Activated T-helper 17 cell treated with anti-CD3 and anti-CD28 coated beads, Interleukin-2, amount 50 U/mL, for 72 hours (primary cell): ENCODE measurements at regions not wholly inside any gene's neighbourhood (a gene's known extent, or its start where the extent isn't known, plus 50 kb on each side); places are given as distances from the start of the nearest gene placed in this dataset.

Experiments
- ATAC-seq: fragments of 150-1000 bp; cut with Tn5 transposase; replicated peaks from 2 replicates; pipeline ENCODE4 v1.10.0; 2021; ENCODE audit warnings: mild to moderate bottlenecking, moderate library complexity
- H3K27ac Mint-ChIP-seq: one replicate; pipeline ENCODE4 v1.8.0; 2022; ENCODE audit warnings: mixed read lengths
- H3K27me3 Mint-ChIP-seq: one replicate; pipeline ENCODE4 v1.8.0; 2022; ENCODE audit warnings: mixed read lengths
- H3K36me3 Mint-ChIP-seq: one replicate; pipeline ENCODE4 v1.8.0; 2022; ENCODE audit warnings: low read depth, mild to moderate bottlenecking, mixed read lengths
- H3K4me1 Mint-ChIP-seq: one replicate; pipeline ENCODE4 v1.8.0; 2022; ENCODE audit warnings: mixed read lengths
- H3K4me3 Mint-ChIP-seq: one replicate; pipeline ENCODE4 v1.8.0; 2022; ENCODE audit warnings: mild to moderate bottlenecking, mixed read lengths
- H3K9me3 Mint-ChIP-seq: one replicate; pipeline ENCODE4 v1.8.0; 2022; ENCODE audit warnings: mixed read lengths

DNA sequence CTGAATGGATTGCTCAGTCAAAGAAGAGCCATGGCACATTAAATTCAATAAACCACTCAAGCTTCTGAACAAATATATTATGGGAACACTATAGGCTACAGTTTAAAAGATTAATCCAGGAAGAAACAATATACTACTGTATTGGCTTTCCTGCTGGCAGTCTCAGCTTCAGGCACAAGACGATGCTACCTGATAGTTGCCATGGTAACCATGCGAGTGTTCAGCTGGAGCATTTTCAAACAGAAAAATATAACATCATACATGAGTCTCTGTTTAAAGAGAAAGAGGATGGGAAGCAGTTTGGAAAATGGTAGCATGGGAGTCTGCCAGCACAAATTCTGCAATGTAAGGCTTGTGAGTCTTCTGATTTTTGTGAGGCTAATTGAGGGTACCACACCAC is 65.9 kb upstream of the CPO start:
- ATAC-seq = no peak
- Mint-ChIP-seq H3K4me3 (no peak overlapping the region), H3K9me3 (peaks cover 3% of the 10 kb centered on the region), H3K27ac (no peak overlapping the region), H3K36me3 (no peaks in the 10 kb centered on the region), H3K4me1 (no peaks in the 10 kb centered on the region), H3K27me3 (peaks cover 3% of the 10 kb centered on the region)

DNA sequence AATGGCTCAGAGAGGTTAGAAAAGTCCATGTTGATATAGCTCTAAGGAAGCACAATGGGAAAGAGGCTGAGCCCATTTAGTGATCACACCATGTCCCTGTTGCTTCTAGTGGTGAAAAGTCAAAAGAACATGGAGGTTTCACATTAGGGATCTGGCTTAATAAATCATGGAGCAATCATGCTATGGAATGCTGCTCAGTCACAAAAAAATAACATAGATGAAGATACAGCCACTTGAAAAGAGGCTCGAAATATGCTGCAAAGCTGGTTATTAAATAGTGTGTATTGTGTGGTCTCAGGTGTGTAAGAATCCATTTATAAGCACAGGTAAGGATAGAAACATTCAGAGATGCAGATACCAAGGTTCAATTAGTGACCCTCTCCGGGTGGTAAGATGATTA is 63.6 kb upstream of the CPO start:
- Mint-ChIP-seq H3K27me3 (peaks cover 3% of the 10 kb centered on the region), H3K9me3 (peaks cover 3% of the 10 kb centered on the region), H3K4me1 (no peaks in the 10 kb centered on the region), H3K36me3 (no peaks in the 10 kb centered on the region), H3K27ac (no peak overlapping the region), H3K4me3 (no peak overlapping the region)
- ATAC-seq = no peak

GRCh38 chr2:206876216-206876860 is 63.0 kb upstream of the CPO start:
- Mint-ChIP-seq H3K27ac (no peak overlapping the region), H3K36me3 (no peaks in the 10 kb centered on the region), H3K4me1 (no peaks in the 10 kb centered on the region), H3K4me3 (no peak overlapping the region), H3K27me3 (peaks cover 3% of the 10 kb centered on the region), H3K9me3 (peaks cover 3% of the 10 kb centered on the region)
- ATAC-seq = no peak

GRCh38 chr2:206881708-206882410 is 57.5 kb upstream of the CPO start:
- Mint-ChIP-seq H3K27me3 (no peaks in the 10 kb centered on the region), H3K4me3 (no peak overlapping the region), H3K36me3 (no peaks in the 10 kb centered on the region), H3K27ac (no peak overlapping the region), H3K4me1 (no peaks in the 10 kb centered on the region), H3K9me3 (no peaks in the 10 kb centered on the region)
- ATAC-seq = no peak

GRCh38 chr2:206886696-206887095 is 52.6 kb upstream of the CPO start:
- Mint-ChIP-seq H3K4me3 (no peak overlapping the region), H3K27me3 (no peaks in the 10 kb centered on the region), H3K36me3 (no peaks in the 10 kb centered on the region), H3K9me3 (no peaks in the 10 kb centered on the region), H3K27ac (no peak overlapping the region), H3K4me1 (no peaks in the 10 kb centered on the region)
- ATAC-seq = no peak

DNA sequence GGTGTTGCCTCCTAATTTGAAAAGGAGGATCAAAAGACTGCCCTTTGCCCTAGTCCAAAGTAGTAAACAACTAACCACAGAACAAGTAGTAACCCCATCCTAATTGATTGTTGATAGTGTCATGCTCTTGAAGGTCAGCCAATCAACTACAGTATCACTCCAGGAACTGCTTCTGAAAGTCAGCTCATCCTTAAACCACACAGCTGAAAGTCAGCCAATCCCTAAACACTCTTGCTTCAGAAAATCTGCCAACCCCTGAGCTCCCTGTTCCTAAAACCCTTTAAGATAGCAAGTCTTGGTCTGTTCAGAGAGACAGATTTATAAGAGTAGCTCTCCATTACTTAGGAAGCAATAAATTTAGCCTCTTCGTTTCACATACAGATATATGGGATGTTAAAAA is 51.6 kb upstream of the CPO start:
- Mint-ChIP-seq H3K27ac (no peak overlapping the region), H3K4me1 (no peaks in the 10 kb centered on the region), H3K9me3 (no peaks in the 10 kb centered on the region), H3K36me3 (no peaks in the 10 kb centered on the region), H3K27me3 (no peaks in the 10 kb centered on the region), H3K4me3 (no peak overlapping the region)
- ATAC-seq = no peak
